ENCODE measurements at regions not wholly inside any gene's neighbourhood (a gene's known extent, or its start where the extent isn't known, plus 50 kb on each side); places are given as distances from the start of the nearest gene placed in this dataset.

- ATAC-seq (no peak), DNase-seq (no peak)
- no peak overlapping the region for H3K4me3 ChIP-seq
- H3K9me3 ChIP-seq = no peaks in the 10 kb centered on the region
- intact Hi-C loops (cut with DNase I, micrococcal nuclease) = no loop called here
- H3K4me1 ChIP-seq (ENCODE audit: low read depth) = no peaks in the 10 kb centered on the region
- no peaks in the 10 kb centered on the region for H3K36me3 ChIP-seq (ENCODE audit: low read depth)
- no peak for TF ChIP-seq CTCF (IDR thresholded peaks at IDR 0.05)
Observed at GRCh38 chr6:134816780-134817179, 133.1 kb downstream of the ALDH8A1 start.

GRCh38 chr6:134816300-134816699, 133.6 kb downstream of the ALDH8A1 start:
- no peak for ATAC-seq
- no peak for DNase-seq
- H3K9me3 ChIP-seq = no peaks in the 10 kb centered on the region
- H3K4me1 ChIP-seq (ENCODE audit: low read depth) = no peaks in the 10 kb centered on the region
- no peak overlapping the region for H3K4me3 ChIP-seq
- no peaks in the 10 kb centered on the region for H3K36me3 ChIP-seq (ENCODE audit: low read depth)
- intact Hi-C loops (cut with DNase I, micrococcal nuclease) = no loop called here
- no peak for TF ChIP-seq CTCF (IDR thresholded peaks at IDR 0.05)

- intact Hi-C loops (cut with DNase I, micrococcal nuclease) = no loop called here
Observed at GRCh38 chr6:134814076-134814695, 135.7 kb downstream of the ALDH8A1 start.

GRCh38 chr6:134813146-134813545, 136.8 kb downstream of the ALDH8A1 start:
- Histone ChIP-seq H3K36me3 (ENCODE audit: low read depth) (no peaks in the 10 kb centered on the region), H3K9me3 (no peaks in the 10 kb centered on the region), H3K4me3 (no peak overlapping the region), H3K4me1 (ENCODE audit: low read depth) (no peaks in the 10 kb centered on the region)
- intact Hi-C loops (cut with DNase I, micrococcal nuclease) = no loop called here
- no peak for TF ChIP-seq CTCF (IDR thresholded peaks at IDR 0.05)
- DNase-seq (no peak), ATAC-seq (no peak)

More at GRCh38 chr6:134814076-134814695, 135.7 kb downstream of the ALDH8A1 start:
- Histone ChIP-seq H3K4me1 (ENCODE audit: low read depth) (no peaks in the 10 kb centered on the region), H3K4me3 (no peak overlapping the region), H3K36me3 (ENCODE audit: low read depth) (no peaks in the 10 kb centered on the region), H3K9me3 (no peaks in the 10 kb centered on the region)
- no peak for DNase-seq
- TF ChIP-seq CTCF (IDR thresholded peaks at IDR 0.05) = no peak
- no peak for ATAC-seq

GRCh38 chr6:134810402-134810801, 139.5 kb downstream of the ALDH8A1 start:
- Histone ChIP-seq H3K9me3 (no peaks in the 10 kb centered on the region), H3K4me3 (no peak overlapping the region), H3K4me1 (ENCODE audit: low read depth) (no peaks in the 10 kb centered on the region), H3K36me3 (ENCODE audit: low read depth) (no peaks in the 10 kb centered on the region)
- TF ChIP-seq CTCF (IDR thresholded peaks at IDR 0.05) = no peak
- intact Hi-C loops (cut with DNase I, micrococcal nuclease) = no loop called here
- no peak for DNase-seq
- no peak for ATAC-seq

- DNase-seq = no peak
- no peaks in the 10 kb centered on the region for H3K4me1 ChIP-seq (ENCODE audit: low read depth)
- ATAC-seq = no peak
- H3K9me3 ChIP-seq = no peaks in the 10 kb centered on the region
- no peaks in the 10 kb centered on the region for H3K36me3 ChIP-seq (ENCODE audit: low read depth)
- intact Hi-C loops (cut with DNase I, micrococcal nuclease) = no loop called here
- H3K4me3 ChIP-seq = no peak overlapping the region
- no peak for TF ChIP-seq CTCF (IDR thresholded peaks at IDR 0.05)
Observed at GRCh38 chr6:134809130-134809529, 140.8 kb downstream of the ALDH8A1 start.

Measured in mucosa of descending colon (tissue), 3 donors.